ENCODE measurements at regions not wholly inside any gene's neighbourhood (a gene's known extent, or its start where the extent isn't known, plus 50 kb on each side); places are given as distances from the start of the nearest gene placed in this dataset.

- TF ChIP-seq, protein P1, sequence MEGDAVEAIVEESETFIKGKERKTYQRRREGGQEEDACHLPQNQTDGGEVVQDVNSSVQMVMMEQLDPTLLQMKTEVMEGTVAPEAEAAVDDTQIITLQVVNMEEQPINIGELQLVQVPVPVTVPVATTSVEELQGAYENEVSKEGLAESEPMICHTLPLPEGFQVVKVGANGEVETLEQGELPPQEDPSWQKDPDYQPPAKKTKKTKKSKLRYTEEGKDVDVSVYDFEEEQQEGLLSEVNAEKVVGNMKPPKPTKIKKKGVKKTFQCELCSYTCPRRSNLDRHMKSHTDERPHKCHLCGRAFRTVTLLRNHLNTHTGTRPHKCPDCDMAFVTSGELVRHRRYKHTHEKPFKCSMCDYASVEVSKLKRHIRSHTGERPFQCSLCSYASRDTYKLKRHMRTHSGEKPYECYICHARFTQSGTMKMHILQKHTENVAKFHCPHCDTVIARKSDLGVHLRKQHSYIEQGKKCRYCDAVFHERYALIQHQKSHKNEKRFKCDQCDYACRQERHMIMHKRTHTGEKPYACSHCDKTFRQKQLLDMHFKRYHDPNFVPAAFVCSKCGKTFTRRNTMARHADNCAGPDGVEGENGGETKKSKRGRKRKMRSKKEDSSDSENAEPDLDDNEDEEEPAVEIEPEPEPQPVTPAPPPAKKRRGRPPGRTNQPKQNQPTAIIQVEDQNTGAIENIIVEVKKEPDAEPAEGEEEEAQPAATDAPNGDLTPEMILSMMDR (conservative IDR thresholded peaks at IDR 0.05) = no peak
- no peak for TF ChIP-seq EZH2 (IDR thresholded peaks at IDR 0.05; ENCODE audit: low read depth)
These were observed 325.9 kb upstream of the TEX13C start for GRCh38 chrX:124993735-124994134.

Measured in PC-9 (cell line).